ENCODE measurements at regions not wholly inside any gene's neighbourhood (a gene's known extent, or its start where the extent isn't known, plus 50 kb on each side); places are given as distances from the start of the nearest gene placed in this dataset.

GRCh38 chr14:101151226-101151926 is 247.9 kb upstream of the RTL1 start:
- DNase-seq: no peak

GRCh38 chr14:101151927-101152305 is 248.4 kb upstream of the RTL1 start:
- DNase-seq: no peak

GRCh38 chr14:101152855-101153254 is 249.3 kb upstream of the RTL1 start:
- no peak for DNase-seq

GRCh38 chr14:101153691-101154090 is 250.2 kb upstream of the RTL1 start:
- no peak for DNase-seq

GRCh38 chr14:101155575-101155974 is 252.1 kb upstream of the RTL1 start:
- DNase-seq: no peak

GRCh38 chr14:101167428-101167827 is 263.9 kb upstream of the RTL1 start:
- DNase-seq: no peak

- no peak for DNase-seq
These were observed 265.7 kb upstream of the RTL1 start for GRCh38 chr14:101169267-101169666.

GRCh38 chr14:101171650-101172049 is 268.1 kb upstream of the RTL1 start:
- DNase-seq: no peak

- DNase-seq: no peak
These were observed 270.4 kb upstream of the RTL1 start for GRCh38 chr14:101173698-101174521.

GRCh38 chr14:101174522-101174838 is 271.0 kb upstream of the RTL1 start:
- peak; percentile 51 for DNase-seq

- DNase-seq: peak; percentile 34
These were observed 271.6 kb upstream of the RTL1 start for GRCh38 chr14:101174980-101175606.

GRCh38 chr14:101175731-101176534 is 272.4 kb upstream of the RTL1 start:
- peak; percentile 53 for DNase-seq

GRCh38 chr14:101176535-101177205 is 273.1 kb upstream of the RTL1 start:
- no peak for DNase-seq

- no peak for DNase-seq
These were observed 273.9 kb upstream of the RTL1 start for GRCh38 chr14:101177301-101177971.

- no peak for DNase-seq
These were observed 274.9 kb upstream of the RTL1 start for GRCh38 chr14:101178184-101179072.

GRCh38 chr14:101179691-101180211 is 276.2 kb upstream of the RTL1 start:
- no peak for DNase-seq

- DNase-seq: no peak
These were observed 278.2 kb upstream of the RTL1 start for GRCh38 chr14:101181446-101182313.

GRCh38 chr14:101182476-101182875 is 279.0 kb upstream of the RTL1 start:
- DNase-seq: no peak

GRCh38 chr14:101183376-101184103 is 280.0 kb upstream of the RTL1 start:
- DNase-seq: no peak
